ENCODE measurements at regions not wholly inside any gene's neighbourhood (a gene's known extent, or its start where the extent isn't known, plus 50 kb on each side); places are given as distances from the start of the nearest gene placed in this dataset.

- no peak for DNase-seq
- WGBS, 4 donors, result 67 to 81% (median 72%) methylated on average over 8 of the region's 8 CpGs
Measured at GRCh38 chr18:76754351-76754750, 68.0 kb upstream of the ZNF236 start.

GRCh38 chr18:76752400-76752799 lies 70.0 kb upstream of the ZNF236 start:
- intact Hi-C loops (cut with DNase I), result no loop called here

More at GRCh38 chr18:76754351-76754750, 68.0 kb upstream of the ZNF236 start:
- no peak for TF ChIP-seq POLR2A (IDR thresholded peaks at IDR 0.05)
- TF ChIP-seq CTCF (IDR thresholded peaks at IDR 0.05), result no peak
- no peaks in the 10 kb centered on the region for H3K4me1 ChIP-seq (replicated peaks in 1 of 2)
- no peak overlapping the region for H3K27ac ChIP-seq
- no peaks in the 10 kb centered on the region for H3K27me3 ChIP-seq
- no peaks in the 10 kb centered on the region for H3K36me3 ChIP-seq (replicated peaks in 1 of 2)
- intact Hi-C loops (cut with DNase I), result no loop called here
- H3K9me3 ChIP-seq (replicated peaks in 1 of 3), result peaks cover 0 to 5% (median under 1%) of the 10 kb centered on the region in 3 donors
- H3K4me3 ChIP-seq, result no peak overlapping the region

GRCh38 chr18:76750917-76751890 lies 71.2 kb upstream of the ZNF236 start:
- no peak for DNase-seq
- H3K27me3 ChIP-seq, result no peaks in the 10 kb centered on the region
- H3K4me1 ChIP-seq (replicated peaks in 1 of 2), result no peaks in the 10 kb centered on the region
- H3K27ac ChIP-seq, result no peak overlapping the region
- TF ChIP-seq POLR2A (IDR thresholded peaks at IDR 0.05) (no peak), CTCF (IDR thresholded peaks at IDR 0.05) (no peak)
- no peaks in the 10 kb centered on the region for H3K36me3 ChIP-seq (replicated peaks in 1 of 2)
- H3K4me3 ChIP-seq, result no peak overlapping the region
- peaks cover 0 to 5% (median 4%) of the 10 kb centered on the region in 3 donors for H3K9me3 ChIP-seq (replicated peaks in 1 of 3)
- intact Hi-C loops (cut with DNase I), result no loop called here
- WGBS, 4 donors, result 72 to 86% (median 80%) methylated on average over 5 of the region's 5 CpGs

More at GRCh38 chr18:76752400-76752799, 70.0 kb upstream of the ZNF236 start:
- WGBS, 4 donors, result 61 to 77% (median 69%) methylated on average over 4 of the region's 4 CpGs
- Histone ChIP-seq H3K4me3 (no peak overlapping the region), H3K9me3 (replicated peaks in 1 of 3) (peaks cover 0 to 5% (median 4%) of the 10 kb centered on the region in 3 donors), H3K27ac (no peak overlapping the region), H3K27me3 (no peaks in the 10 kb centered on the region), H3K4me1 (replicated peaks in 1 of 2) (no peaks in the 10 kb centered on the region), H3K36me3 (replicated peaks in 1 of 2) (no peaks in the 10 kb centered on the region)
- TF ChIP-seq POLR2A (IDR thresholded peaks at IDR 0.05), result no peak
- no peak for TF ChIP-seq CTCF (IDR thresholded peaks at IDR 0.05)
- no peak for DNase-seq

- no peaks in the 10 kb centered on the region for H3K27me3 ChIP-seq
- DNase-seq, result no peak
- TF ChIP-seq POLR2A (IDR thresholded peaks at IDR 0.05) (no peak), CTCF (IDR thresholded peaks at IDR 0.05) (no peak)
- H3K4me1 ChIP-seq (replicated peaks in 1 of 2), result no peaks in the 10 kb centered on the region
- intact Hi-C loops (cut with DNase I), result no loop called here
- no peaks in the 10 kb centered on the region for H3K36me3 ChIP-seq (replicated peaks in 1 of 2)
- no peak overlapping the region for H3K27ac ChIP-seq
- peaks cover 0 to 5% (median 4%) of the 10 kb centered on the region in 3 donors for H3K9me3 ChIP-seq (replicated peaks in 1 of 3)
- H3K4me3 ChIP-seq, result no peak overlapping the region
Measured at GRCh38 chr18:76750269-76750668, 72.1 kb upstream of the ZNF236 start.

All from adrenal gland (tissue), 9 donors.